Skeletal muscle tissue (tissue), 3 donors: ENCODE measurements at regions not wholly inside any gene's neighbourhood (a gene's known extent, or its start where the extent isn't known, plus 50 kb on each side); places are given as distances from the start of the nearest gene placed in this dataset.

Experiments
- H3K27ac ChIP-seq: one replicate; pipeline ENCODE4 v1.7.0; 2013; ENCODE audit warnings: mild to moderate bottlenecking, low read depth, low read length, inconsistent platforms
- H3K27me3 ChIP-seq, 3 donors: one replicate each; pipeline ENCODE4 v1.7.0; 2013; ENCODE audit warnings: low read length in 3 of 3; ENCODE audit not compliant: control insufficient read depth in 3 of 3, insufficient read depth in 3 of 3
- H3K36me3 ChIP-seq, 3 donors: one replicate each; pipeline ENCODE4 v1.7.0; 2013; ENCODE audit warnings: low read length in 3 of 3; ENCODE audit not compliant: control insufficient read depth in 3 of 3, insufficient read depth in 3 of 3
- H3K4me1 ChIP-seq, 3 donors: one replicate each; pipeline ENCODE4 v1.7.0; 2013; ENCODE audit warnings: low read length in 3 of 3, mild to moderate bottlenecking in 3 of 3; ENCODE audit not compliant: control insufficient read depth in 3 of 3, insufficient read depth in 3 of 3
- H3K4me3 ChIP-seq, 3 donors: one replicate each; pipeline ENCODE4 v1.7.0; 2013; ENCODE audit warnings: low read length in 3 of 3
- H3K9ac ChIP-seq, 3 donors: one replicate each; pipeline ENCODE4 v1.7.0; 2013; ENCODE audit warnings: low read length in 3 of 3, mild to moderate bottlenecking in 3 of 3, moderate library complexity in 2 of 3, low read depth in 1 of 3
- H3K9me3 ChIP-seq, 3 donors: one replicate each; pipeline ENCODE4 v1.7.0; 2013; ENCODE audit warnings: low read length in 3 of 3; ENCODE audit not compliant: control insufficient read depth in 3 of 3
- donor health status: Osteomylitis.

- no peaks in the 10 kb centered on the region for H3K4me1 ChIP-seq
- H3K9ac ChIP-seq = no peak overlapping the region
- no peak overlapping the region for H3K4me3 ChIP-seq
- no peaks in the 10 kb centered on the region for H3K27me3 ChIP-seq
- H3K9me3 ChIP-seq = peaks cover 0 to 3% (median 0%) of the 10 kb centered on the region in 3 donors
- H3K27ac ChIP-seq = no peak overlapping the region
- H3K36me3 ChIP-seq = no peaks in the 10 kb centered on the region
Measured at GRCh38 chr2:2974982-2975381, 402.6 kb downstream of the EIPR1 start.

DNA sequence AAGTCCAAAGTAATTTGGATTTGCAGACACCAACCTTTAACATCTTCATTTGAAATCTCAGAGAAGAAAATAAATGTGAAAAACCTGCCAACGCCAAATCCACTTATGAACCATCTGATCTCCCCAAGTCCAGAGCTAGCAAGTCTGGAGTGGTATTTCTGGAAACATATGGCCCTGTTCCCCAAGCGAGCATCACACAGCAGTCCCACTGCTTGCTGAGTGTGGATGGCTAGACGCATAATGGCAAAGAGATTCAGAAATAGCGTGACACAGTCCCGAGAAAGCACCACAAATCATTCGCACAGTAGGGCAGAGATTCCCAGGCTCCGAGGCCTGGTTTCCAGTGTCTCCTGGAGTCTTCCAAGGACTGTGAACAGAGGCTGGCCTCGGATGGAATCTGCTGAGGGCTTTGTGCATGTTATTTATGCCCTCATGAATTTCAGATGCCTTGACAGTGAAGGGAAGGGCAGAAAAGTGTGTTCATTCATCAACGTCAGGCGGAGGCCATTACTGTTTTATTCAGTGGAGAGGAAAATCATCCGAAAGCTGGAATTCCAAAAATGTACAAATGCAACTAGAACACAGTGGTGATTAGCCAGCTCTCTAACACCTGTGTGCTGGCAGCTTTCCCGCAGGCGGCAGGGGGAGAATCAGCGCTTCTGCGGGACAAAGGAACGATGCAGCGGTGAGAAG is 417.0 kb downstream of the EIPR1 start:
- no peak overlapping the region for H3K27ac ChIP-seq
- H3K4me3 ChIP-seq = no peak overlapping the region
- no peaks in the 10 kb centered on the region for H3K27me3 ChIP-seq
- no peaks in the 10 kb centered on the region for H3K4me1 ChIP-seq
- H3K9me3 ChIP-seq = peaks cover 0 to 2% (median 0%) of the 10 kb centered on the region in 3 donors
- H3K36me3 ChIP-seq = no peaks in the 10 kb centered on the region
- no peak overlapping the region for H3K9ac ChIP-seq

GRCh38 chr2:2950403-2950952 is 427.1 kb downstream of the EIPR1 start:
- H3K9me3 ChIP-seq = peaks cover 0 to 2% (median 0%) of the 10 kb centered on the region in 3 donors
- no peak overlapping the region for H3K4me3 ChIP-seq

GRCh38 chr2:2947406-2947805 is 430.2 kb downstream of the EIPR1 start:
- H3K4me3 ChIP-seq = no peak overlapping the region
- H3K9me3 ChIP-seq = peaks cover 0 to 5% (median 0%) of the 10 kb centered on the region in 3 donors
- H3K27ac ChIP-seq = no peak overlapping the region
- H3K9ac ChIP-seq = no peak overlapping the region
- H3K4me1 ChIP-seq = no peaks in the 10 kb centered on the region
- H3K36me3 ChIP-seq = no peaks in the 10 kb centered on the region
- H3K27me3 ChIP-seq = peaks cover 0 to 5% (median 0%) of the 10 kb centered on the region in 3 donors

More at GRCh38 chr2:2950403-2950952, 427.1 kb downstream of the EIPR1 start:
- Histone ChIP-seq H3K27ac (no peak overlapping the region), H3K4me1 (no peaks in the 10 kb centered on the region), H3K36me3 (no peaks in the 10 kb centered on the region), H3K9ac (no peak overlapping the region), H3K27me3 (peaks cover 0 to 5% (median 0%) of the 10 kb centered on the region in 3 donors)

DNA sequence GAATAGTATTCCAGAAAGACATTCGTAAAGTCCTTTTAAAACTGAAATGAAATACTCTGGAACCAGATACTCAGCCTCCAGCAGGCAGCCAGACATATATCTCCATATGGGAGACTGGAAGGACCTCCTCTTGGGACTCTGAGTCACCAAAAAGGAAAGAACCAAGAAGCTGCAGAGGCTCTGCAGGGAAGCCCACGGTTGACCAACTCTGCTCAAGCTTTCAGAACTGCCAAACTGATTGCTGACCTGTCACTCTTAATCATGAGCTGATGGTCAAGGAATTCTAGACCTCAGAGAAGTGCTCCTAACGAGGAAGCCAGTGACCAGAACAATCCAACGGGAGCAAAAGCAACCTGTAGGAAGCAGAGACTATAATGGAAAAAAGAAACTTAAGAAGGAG is 434.7 kb downstream of the EIPR1 start:
- Histone ChIP-seq H3K9ac (no peak overlapping the region), H3K27me3 (peaks cover 0 to 21% (median 14%) of the 10 kb centered on the region in 3 donors), H3K27ac (no peak overlapping the region), H3K4me1 (no peaks in the 10 kb centered on the region), H3K4me3 (no peak overlapping the region), H3K9me3 (peaks cover 0 to 5% (median 0%) of the 10 kb centered on the region in 3 donors), H3K36me3 (no peaks in the 10 kb centered on the region)

GRCh38 chr2:2942225-2942624 is 435.4 kb downstream of the EIPR1 start:
- no peak overlapping the region for H3K9ac ChIP-seq
- H3K4me1 ChIP-seq = no peaks in the 10 kb centered on the region
- H3K9me3 ChIP-seq = peaks cover 0 to 5% (median 0%) of the 10 kb centered on the region in 3 donors
- H3K36me3 ChIP-seq = no peaks in the 10 kb centered on the region
- no peak overlapping the region for H3K4me3 ChIP-seq
- H3K27me3 ChIP-seq = peaks cover 0 to 21% (median 13%) of the 10 kb centered on the region in 3 donors
- no peak overlapping the region for H3K27ac ChIP-seq

GRCh38 chr2:2941205-2941604 is 436.4 kb downstream of the EIPR1 start:
- Histone ChIP-seq H3K36me3 (no peaks in the 10 kb centered on the region), H3K27ac (no peak overlapping the region), H3K9me3 (peaks cover 0 to 2% (median 0%) of the 10 kb centered on the region in 3 donors), H3K4me3 (no peak overlapping the region), H3K4me1 (no peaks in the 10 kb centered on the region), H3K27me3 (peaks cover 0 to 21% (median 9%) of the 10 kb centered on the region in 3 donors), H3K9ac (no peak overlapping the region)

- Histone ChIP-seq H3K27ac (no peak overlapping the region), H3K9ac (no peak overlapping the region), H3K27me3 (peaks cover 0 to 21% (median 9%) of the 10 kb centered on the region in 3 donors), H3K4me1 (no peaks in the 10 kb centered on the region), H3K4me3 (no peak overlapping the region), H3K36me3 (no peaks in the 10 kb centered on the region), H3K9me3 (peaks cover 0 to 2% (median 0%) of the 10 kb centered on the region in 3 donors)
Measured at GRCh38 chr2:2940702-2941101, 436.9 kb downstream of the EIPR1 start.

DNA sequence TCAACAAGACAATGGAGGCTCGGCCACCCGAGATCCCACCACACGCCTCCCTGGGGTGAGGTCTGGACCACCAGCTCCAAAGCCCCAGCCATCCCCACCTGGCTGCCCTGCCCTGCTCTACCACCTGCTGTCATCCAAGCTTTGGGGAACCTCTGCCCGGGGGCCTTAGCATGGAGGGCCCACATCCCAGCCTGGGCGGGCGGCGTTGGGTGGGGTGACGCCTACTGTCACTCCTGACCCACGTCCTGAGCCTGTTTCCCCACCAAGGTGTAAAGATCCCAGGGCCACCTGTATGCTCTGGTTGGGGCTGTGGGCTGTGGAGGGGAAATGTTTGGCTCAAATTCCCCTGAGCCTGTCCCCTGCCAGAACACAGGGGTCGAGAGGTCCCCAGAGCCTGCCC is 437.6 kb downstream of the EIPR1 start:
- no peaks in the 10 kb centered on the region for H3K4me1 ChIP-seq
- peaks cover 0 to 21% (median 9%) of the 10 kb centered on the region in 3 donors for H3K27me3 ChIP-seq
- H3K27ac ChIP-seq = no peak overlapping the region
- H3K36me3 ChIP-seq = no peaks in the 10 kb centered on the region
- peaks cover 0 to 2% (median 0%) of the 10 kb centered on the region in 3 donors for H3K9me3 ChIP-seq
- H3K9ac ChIP-seq = no peak overlapping the region
- no peak overlapping the region for H3K4me3 ChIP-seq

- H3K4me3 ChIP-seq = no peak overlapping the region
- no peak overlapping the region for H3K9ac ChIP-seq
- no peaks in the 10 kb centered on the region for H3K4me1 ChIP-seq
- H3K36me3 ChIP-seq = no peaks in the 10 kb centered on the region
- no peak overlapping the region for H3K27ac ChIP-seq
- peaks cover 0 to 21% (median 9%) of the 10 kb centered on the region in 3 donors for H3K27me3 ChIP-seq
- peaks cover 0 to 2% (median 0%) of the 10 kb centered on the region in 3 donors for H3K9me3 ChIP-seq
Measured at GRCh38 chr2:2939078-2939795, 438.4 kb downstream of the EIPR1 start.
